ENCODE measurements at regions not wholly inside any gene's neighbourhood (a gene's known extent, or its start where the extent isn't known, plus 50 kb on each side); places are given as distances from the start of the nearest gene placed in this dataset.

- TF ChIP-seq ZBTB40 (IDR thresholded peaks at IDR 0.05; ENCODE audit: borderline replicate concordance) = no peak
- TF ChIP-seq ZNF207 (IDR thresholded peaks at IDR 0.05; ENCODE audit: borderline replicate concordance) = no peak
- TF ChIP-seq, protein P1, sequence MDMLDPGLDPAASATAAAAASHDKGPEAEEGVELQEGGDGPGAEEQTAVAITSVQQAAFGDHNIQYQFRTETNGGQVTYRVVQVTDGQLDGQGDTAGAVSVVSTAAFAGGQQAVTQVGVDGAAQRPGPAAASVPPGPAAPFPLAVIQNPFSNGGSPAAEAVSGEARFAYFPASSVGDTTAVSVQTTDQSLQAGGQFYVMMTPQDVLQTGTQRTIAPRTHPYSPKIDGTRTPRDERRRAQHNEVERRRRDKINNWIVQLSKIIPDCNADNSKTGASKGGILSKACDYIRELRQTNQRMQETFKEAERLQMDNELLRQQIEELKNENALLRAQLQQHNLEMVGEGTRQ (IDR thresholded peaks at IDR 0.05; ENCODE audit: borderline replicate concordance, low read depth, low read length) = no peak
- TF ChIP-seq, protein P2, sequence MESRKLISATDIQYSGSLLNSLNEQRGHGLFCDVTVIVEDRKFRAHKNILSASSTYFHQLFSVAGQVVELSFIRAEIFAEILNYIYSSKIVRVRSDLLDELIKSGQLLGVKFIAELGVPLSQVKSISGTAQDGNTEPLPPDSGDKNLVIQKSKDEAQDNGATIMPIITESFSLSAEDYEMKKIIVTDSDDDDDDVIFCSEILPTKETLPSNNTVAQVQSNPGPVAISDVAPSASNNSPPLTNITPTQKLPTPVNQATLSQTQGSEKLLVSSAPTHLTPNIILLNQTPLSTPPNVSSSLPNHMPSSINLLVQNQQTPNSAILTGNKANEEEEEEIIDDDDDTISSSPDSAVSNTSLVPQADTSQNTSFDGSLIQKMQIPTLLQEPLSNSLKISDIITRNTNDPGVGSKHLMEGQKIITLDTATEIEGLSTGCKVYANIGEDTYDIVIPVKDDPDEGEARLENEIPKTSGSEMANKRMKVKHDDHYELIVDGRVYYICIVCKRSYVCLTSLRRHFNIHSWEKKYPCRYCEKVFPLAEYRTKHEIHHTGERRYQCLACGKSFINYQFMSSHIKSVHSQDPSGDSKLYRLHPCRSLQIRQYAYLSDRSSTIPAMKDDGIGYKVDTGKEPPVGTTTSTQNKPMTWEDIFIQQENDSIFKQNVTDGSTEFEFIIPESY (IDR thresholded peaks at IDR 0.05) = no peak
- no peak for TF ChIP-seq CTCF (IDR thresholded peaks at IDR 0.05 in 2 of 3, conservative IDR thresholded peaks at IDR 0.05 in 1 of 3; ENCODE audit: control insufficient read depth in 2 of 3, extremely low read depth in 1 of 3, insufficient read depth in 1 of 3, low read depth in 3 of 3, low read length in 3 of 3)
- no peak for TF ChIP-seq EZH2 (IDR thresholded peaks at IDR 0.05; ENCODE audit: borderline replicate concordance, control insufficient read depth, low read depth, low read length)
- no peak for TF ChIP-seq CEBPB (IDR thresholded peaks at IDR 0.05; ENCODE audit: borderline replicate concordance in 1 of 2, low read depth in 2 of 2, low read length in 2 of 2)
- no peak for TF ChIP-seq TAF1 (IDR thresholded peaks at IDR 0.05; ENCODE audit: borderline replicate concordance, low read depth, low read length)
- no peak for TF ChIP-seq EED (IDR thresholded peaks at IDR 0.05; ENCODE audit: low read depth)
- TF ChIP-seq SMC3 (IDR thresholded peaks at IDR 0.05; ENCODE audit: borderline replicate concordance, low read length) = no peak
- no peak for TF ChIP-seq CHD2 (IDR thresholded peaks at IDR 0.05; ENCODE audit: borderline replicate concordance, low read depth, low read length)
- TF ChIP-seq HCFC1 (IDR thresholded peaks at IDR 0.05; ENCODE audit: low read length) = no peak
These were observed 231.9 kb upstream of the LRTM1 start for GRCh38 chr3:55159711-55160110.

Data from GM12878 (cell line).